DOHH2 (cell line): ENCODE measurements at regions not wholly inside any gene's neighbourhood (a gene's known extent, or its start where the extent isn't known, plus 50 kb on each side); places are given as distances from the start of the nearest gene placed in this dataset.

Experiments
- H3F3A ChIP-seq: fragments of 200-600 bp; sonication (generic), shearing (Covaris generic); 2 replicates; pipeline ENCODE4 v1.6.0; 2016; ENCODE audit warnings: antibody characterized with exemption, mild to moderate bottlenecking; ENCODE audit not compliant: control insufficient read depth, insufficient read depth
- H3K27ac ChIP-seq: fragments of 200-600 bp; sonication (generic); 2 replicates; pipeline ENCODE4 v1.5.1; 2014; ENCODE audit warnings: low read depth, mild to moderate bottlenecking, low read length, moderate library complexity
- H3K27me3 ChIP-seq: fragments of 200-600 bp; sonication (generic); 2 replicates; pipeline ENCODE4 v1.6.1; 2014; ENCODE audit warnings: mild to moderate bottlenecking, low read length, mixed read lengths; ENCODE audit not compliant: control insufficient read depth
- H3K36me3 ChIP-seq: fragments of 200-600 bp; sonication (generic); 2 replicates; pipeline ENCODE4 v1.6.1; 2014; ENCODE audit warnings: mild to moderate bottlenecking, low read length, moderate library complexity, mixed read lengths; ENCODE audit not compliant: control insufficient read depth
- H3K4me1 ChIP-seq: fragments of 200-600 bp; sonication (generic); 2 replicates; pipeline ENCODE4 v1.6.1; 2014; ENCODE audit warnings: mild to moderate bottlenecking, low read length, mixed read lengths; ENCODE audit not compliant: control insufficient read depth
- H3K4me2 ChIP-seq: fragments of 200-600 bp; sonication (generic); 2 replicates; pipeline ENCODE4 v1.6.0; 2014; ENCODE audit warnings: mild to moderate bottlenecking, low read length, moderate library complexity
- H3K4me3 ChIP-seq: fragments of 200-600 bp; sonication (generic); 2 replicates; pipeline ENCODE4 v1.5.1; 2014; ENCODE audit warnings: mild to moderate bottlenecking, low read length, mixed read lengths
- H3K79me2 ChIP-seq: fragments of 200-600 bp; sonication (generic); 2 replicates; pipeline ENCODE4 v1.6.1; 2014; ENCODE audit warnings: mild to moderate bottlenecking, low read length, mixed read lengths; ENCODE audit not compliant: control insufficient read depth
- H3K9me2 ChIP-seq: fragments of 200-600 bp; sonication (generic); replicated peaks from 2 replicates; pipeline ENCODE4 v1.6.1; 2014; ENCODE audit warnings: mild to moderate bottlenecking, low read length, mixed read lengths; ENCODE audit not compliant: control insufficient read depth
- H3K9me3 ChIP-seq: fragments of 200-600 bp; sonication (generic); 2 replicates; pipeline ENCODE4 v1.6.1; 2014; ENCODE audit warnings: antibody characterized with exemption, low read length, mixed read lengths; ENCODE audit not compliant: control insufficient read depth, insufficient read depth
- H4K20me1 ChIP-seq: fragments of 200-600 bp; sonication (generic); 2 replicates; pipeline ENCODE4 v1.6.0; 2014; ENCODE audit warnings: low read depth, mild to moderate bottlenecking, antibody characterized with exemption, low read length, moderate library complexity; ENCODE audit not compliant: control insufficient read depth, insufficient read depth
- EZH2phosphoT487 ChIP-seq: fragments of 200-600 bp; sonication (generic); IDR thresholded peaks from 2 replicates; pipeline ENCODE4 v1.6.1; 2017; ENCODE audit warnings: borderline replicate concordance, mild to moderate bottlenecking, antibody characterized with exemption, low read length, moderate library complexity, mixed read lengths
- TF ChIP-seq, protein P1 (sequence below): fragments of 200-600 bp; sonication (generic); IDR thresholded peaks from one replicate; pipeline ENCODE4 v1.5.1; 2014; ENCODE audit warnings: antibody characterized with exemption, mild to moderate bottlenecking, low read depth, low read length; ENCODE audit not compliant: poor library complexity, severe bottlenecking

DNA sequence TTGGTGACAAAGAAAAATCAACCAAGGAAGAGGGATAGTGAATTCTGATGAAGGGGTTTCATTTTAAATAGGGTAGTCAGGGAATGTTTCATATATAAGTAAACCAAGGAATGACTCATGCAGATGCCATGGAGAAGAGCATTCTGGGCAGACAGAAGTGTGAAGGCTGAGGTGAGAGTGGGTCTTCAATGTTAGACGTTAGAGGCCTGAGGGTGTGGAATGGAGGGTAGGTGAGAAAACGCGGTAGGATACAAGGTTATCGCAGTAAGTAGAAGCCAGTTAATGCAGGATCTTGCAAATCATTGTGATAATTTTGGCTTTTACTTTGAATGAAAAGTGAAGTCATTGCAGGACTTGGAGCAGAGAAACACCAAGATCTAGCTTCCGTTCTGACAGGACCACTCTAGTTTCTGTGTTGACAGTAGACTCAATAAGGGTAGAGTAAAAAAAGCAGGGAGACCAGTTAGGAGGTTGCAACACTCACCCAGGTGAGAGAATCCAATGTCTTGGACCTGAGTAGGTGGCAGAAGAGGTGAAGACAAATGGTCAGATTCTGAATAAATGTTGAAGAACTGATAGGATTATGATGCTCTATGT lies 225.2 kb upstream of the TMTC4 start:
- Histone ChIP-seq H3K36me3 (no peaks in the 10 kb centered on the region), H4K20me1 (no peaks in the 10 kb centered on the region), H3K27ac (no peak overlapping the region), H3K4me3 (no peak overlapping the region), H3F3A (no peaks in the 10 kb centered on the region), H3K9me3 (no peaks in the 10 kb centered on the region), H3K9me2 (no peaks in the 10 kb centered on the region), H3K4me2 (no peak overlapping the region), H3K4me1 (no peaks in the 10 kb centered on the region), H3K79me2 (no peaks in the 10 kb centered on the region), H3K27me3 (no peaks in the 10 kb centered on the region)
- TF ChIP-seq, protein P1, sequence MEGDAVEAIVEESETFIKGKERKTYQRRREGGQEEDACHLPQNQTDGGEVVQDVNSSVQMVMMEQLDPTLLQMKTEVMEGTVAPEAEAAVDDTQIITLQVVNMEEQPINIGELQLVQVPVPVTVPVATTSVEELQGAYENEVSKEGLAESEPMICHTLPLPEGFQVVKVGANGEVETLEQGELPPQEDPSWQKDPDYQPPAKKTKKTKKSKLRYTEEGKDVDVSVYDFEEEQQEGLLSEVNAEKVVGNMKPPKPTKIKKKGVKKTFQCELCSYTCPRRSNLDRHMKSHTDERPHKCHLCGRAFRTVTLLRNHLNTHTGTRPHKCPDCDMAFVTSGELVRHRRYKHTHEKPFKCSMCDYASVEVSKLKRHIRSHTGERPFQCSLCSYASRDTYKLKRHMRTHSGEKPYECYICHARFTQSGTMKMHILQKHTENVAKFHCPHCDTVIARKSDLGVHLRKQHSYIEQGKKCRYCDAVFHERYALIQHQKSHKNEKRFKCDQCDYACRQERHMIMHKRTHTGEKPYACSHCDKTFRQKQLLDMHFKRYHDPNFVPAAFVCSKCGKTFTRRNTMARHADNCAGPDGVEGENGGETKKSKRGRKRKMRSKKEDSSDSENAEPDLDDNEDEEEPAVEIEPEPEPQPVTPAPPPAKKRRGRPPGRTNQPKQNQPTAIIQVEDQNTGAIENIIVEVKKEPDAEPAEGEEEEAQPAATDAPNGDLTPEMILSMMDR, result no peak
- TF ChIP-seq EZH2phosphoT487, result no peak

DNA sequence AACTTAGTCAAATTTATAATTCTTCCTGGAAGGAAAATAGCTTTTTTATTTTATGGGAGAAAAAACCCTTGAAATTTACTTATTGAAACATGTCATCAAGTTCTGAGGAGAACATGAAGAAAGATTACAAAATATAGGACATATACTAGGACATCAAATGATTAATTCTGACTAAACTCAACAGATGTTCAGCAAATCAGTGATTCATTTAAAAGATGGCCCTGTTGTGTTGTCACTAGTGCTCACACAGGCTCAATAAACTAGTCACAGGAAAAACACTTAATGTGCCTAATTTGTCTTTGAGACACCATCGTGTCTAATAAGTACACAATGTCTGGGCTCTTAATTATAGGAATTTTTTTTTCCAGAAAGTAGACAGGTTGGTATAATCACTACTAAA lies 223.8 kb upstream of the TMTC4 start:
- H3K4me1 ChIP-seq, result no peaks in the 10 kb centered on the region
- no peak overlapping the region for H3K4me3 ChIP-seq
- no peak overlapping the region for H3K27ac ChIP-seq
- no peaks in the 10 kb centered on the region for H4K20me1 ChIP-seq
- no peaks in the 10 kb centered on the region for H3K9me3 ChIP-seq
- no peaks in the 10 kb centered on the region for H3F3A ChIP-seq
- H3K27me3 ChIP-seq, result no peaks in the 10 kb centered on the region
- TF ChIP-seq, protein P1, result no peak
- TF ChIP-seq EZH2phosphoT487, result no peak
- H3K9me2 ChIP-seq, result no peaks in the 10 kb centered on the region
- H3K79me2 ChIP-seq, result no peaks in the 10 kb centered on the region
- H3K4me2 ChIP-seq, result no peak overlapping the region
- no peaks in the 10 kb centered on the region for H3K36me3 ChIP-seq

DNA sequence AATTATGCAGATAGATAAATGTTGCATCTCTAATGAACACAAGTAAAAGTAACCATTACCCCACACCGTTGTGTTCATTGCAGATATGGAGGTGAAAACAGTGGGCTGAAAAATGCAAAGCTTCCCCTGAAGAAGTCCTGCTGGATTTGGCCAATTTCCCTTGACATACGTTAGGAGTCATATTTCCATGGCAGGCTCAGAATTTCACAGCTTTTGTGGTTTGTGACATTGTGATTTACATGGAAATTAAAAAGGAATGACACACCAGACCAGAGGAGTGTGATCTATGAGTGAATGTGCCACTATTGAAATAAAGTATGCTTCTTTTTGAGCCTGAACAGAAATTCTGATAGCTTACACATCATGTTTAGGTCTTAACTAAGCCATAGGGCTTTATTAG lies 221.1 kb upstream of the TMTC4 start:
- Histone ChIP-seq H4K20me1 (no peaks in the 10 kb centered on the region), H3K4me2 (no peak overlapping the region), H3K4me3 (no peak overlapping the region), H3K9me2 (no peaks in the 10 kb centered on the region), H3K79me2 (no peaks in the 10 kb centered on the region), H3F3A (no peaks in the 10 kb centered on the region), H3K4me1 (no peaks in the 10 kb centered on the region), H3K9me3 (no peaks in the 10 kb centered on the region), H3K36me3 (no peaks in the 10 kb centered on the region), H3K27ac (no peak overlapping the region), H3K27me3 (no peaks in the 10 kb centered on the region)
- TF ChIP-seq EZH2phosphoT487, result no peak
- TF ChIP-seq, protein P1, result no peak
